HEK293 (cell line): ENCODE measurements at regions not wholly inside any gene's neighbourhood (a gene's known extent, or its start where the extent isn't known, plus 50 kb on each side); places are given as distances from the start of the nearest gene placed in this dataset.

ENCODE experiments used
- CTCF ChIA-PET: fragments of 350-600 bp; formaldehyde crosslinking; extraction: SDS; loops from one replicate; lab custom pipeline; 2021; ENCODE audit warnings: antibody characterized with exemption; lab: Yijun Ruan, JAX
- POLR2A ChIA-PET: fragments of 300-600 bp; formaldehyde crosslinking; extraction: SDS; loops from one replicate; lab custom pipeline; 2020; ENCODE audit warnings: antibody characterized with exemption, inconsistent platforms; lab: Yijun Ruan, JAX
- H3K27ac ChIP-seq: fragments of 200-500 bp; sonication (Bioruptor generic); 2 replicates; pipeline ENCODE4 v1.5.1; 2014; ENCODE audit warnings: low read depth, low read length, control low read depth, inconsistent platforms; ENCODE audit errors: extremely low read depth
- H3K36me3 ChIP-seq, 2 experiments: fragments of 200-500 bp in 1 of 2; sonication (Bioruptor generic) in 1 of 2; 1 replicate in 1 of 2; 2 replicates in 1 of 2; pipeline ENCODE4 v1.5.1; 2014 to 2017; ENCODE audit warnings: inconsistent platforms in 2 of 2, low read length in 2 of 2; ENCODE audit not compliant: control insufficient read depth in 2 of 2, insufficient read depth in 1 of 2
- H3K4me1 ChIP-seq: fragments of 200-500 bp; sonication (Bioruptor generic); 2 replicates; pipeline ENCODE4 v1.5.1; 2014; ENCODE audit warnings: mild to moderate bottlenecking, low read length, inconsistent platforms; ENCODE audit not compliant: control insufficient read depth, insufficient read depth
- H3K4me3 ChIP-seq: 2 replicates; pipeline ENCODE4 v1.5.1; 2011; ENCODE audit warnings: low read depth, mild to moderate bottlenecking, control low read depth, low read length, moderate library complexity
- H3K9me3 ChIP-seq: fragments of 200-500 bp; sonication (Bioruptor generic); 2 replicates; pipeline ENCODE4 v1.5.1; 2014; ENCODE audit warnings: low read depth, low read length, inconsistent platforms; ENCODE audit not compliant: control insufficient read depth, insufficient read depth
- ELK4 ChIP-seq: IDR thresholded peaks from 2 replicates; pipeline ENCODE4 v1.6.1; 2011; ENCODE audit warnings: mild to moderate bottlenecking, low read depth, low read length, borderline replicate concordance
- GFI1B ChIP-seq: fragments of 450-650 bp; formaldehyde crosslinking; IDR thresholded peaks from 2 replicates; pipeline ENCODE4 v1.5.1; 2016; ENCODE audit warnings: missing biosample characterization, missing genetic modification characterization
- HOXA7 ChIP-seq: sonication (generic); formaldehyde crosslinking; IDR thresholded peaks from 2 replicates; pipeline ENCODE4 v1.8.1; 2022; ENCODE audit warnings: missing genetic modification reagents, borderline replicate concordance
- KLF8 ChIP-seq: fragments of 450-650 bp; formaldehyde crosslinking; IDR thresholded peaks from 2 replicates; pipeline ENCODE4 v1.5.1; 2016; ENCODE audit warnings: missing biosample characterization, missing genetic modification characterization
- PBX3 ChIP-seq: sonication (generic); formaldehyde crosslinking; IDR thresholded peaks from 2 replicates; pipeline ENCODE4 v1.8.1; 2022; ENCODE audit warnings: mild to moderate bottlenecking, moderate library complexity, missing genetic modification reagents
- ZNF175 ChIP-seq: fragments of 450-650 bp; formaldehyde crosslinking; IDR thresholded peaks from 2 replicates; pipeline ENCODE4 v1.5.1; 2016; ENCODE audit warnings: missing biosample characterization, missing genetic modification characterization
- ZNF311 ChIP-seq: fragments of 450-650 bp; formaldehyde crosslinking; IDR thresholded peaks from 2 replicates; pipeline ENCODE4 v1.5.1; 2017; ENCODE audit warnings: missing biosample characterization, missing genetic modification characterization, borderline replicate concordance
- ZNF354C ChIP-seq: fragments of 450-650 bp; formaldehyde crosslinking; IDR thresholded peaks from 2 replicates; pipeline ENCODE4 v1.5.1; 2016; ENCODE audit warnings: missing biosample characterization, missing genetic modification characterization, low read depth, borderline replicate concordance
- ZNF433 ChIP-seq: fragments of 450-650 bp; formaldehyde crosslinking; IDR thresholded peaks from 2 replicates; pipeline ENCODE4 v1.5.1; 2016; ENCODE audit warnings: missing biosample characterization, missing genetic modification characterization, low read depth
- ZNF473 ChIP-seq: fragments of 450-650 bp; formaldehyde crosslinking; IDR thresholded peaks from 2 replicates; pipeline ENCODE4 v1.5.1; 2017; ENCODE audit warnings: missing biosample characterization, missing genetic modification characterization
- ZNF501 ChIP-seq: fragments of 450-650 bp; formaldehyde crosslinking; IDR thresholded peaks from 2 replicates; pipeline ENCODE4 v1.5.1; 2016; ENCODE audit warnings: missing biosample characterization, missing genetic modification characterization
- ZNF530 ChIP-seq: fragments of 450-650 bp; formaldehyde crosslinking; IDR thresholded peaks from 2 replicates; pipeline ENCODE4 v1.5.1; 2016; ENCODE audit warnings: low read depth, missing biosample characterization, missing genetic modification characterization
- ZNF555 ChIP-seq: fragments of 450-650 bp; formaldehyde crosslinking; conservative IDR thresholded peaks from 2 replicates; pipeline ENCODE4 v1.5.1; 2017; ENCODE audit warnings: missing biosample characterization, mild to moderate bottlenecking, missing genetic modification characterization, inconsistent platforms
- ZNF560 ChIP-seq: fragments of 450-650 bp; formaldehyde crosslinking; IDR thresholded peaks from 2 replicates; pipeline ENCODE4 v1.5.1; 2017; ENCODE audit warnings: missing biosample characterization, missing genetic modification characterization, borderline replicate concordance
- ZNF624 ChIP-seq: fragments of 450-650 bp; formaldehyde crosslinking; IDR thresholded peaks from 2 replicates; pipeline ENCODE4 v1.5.1; 2017; ENCODE audit warnings: missing biosample characterization, missing genetic modification characterization
- ZNF645 ChIP-seq: fragments of 450-650 bp; formaldehyde crosslinking; IDR thresholded peaks from 2 replicates; pipeline ENCODE4; 2016; ENCODE audit warnings: missing biosample characterization, missing genetic modification characterization
- ZSCAN30 ChIP-seq: fragments of 450-650 bp; IDR thresholded peaks from 2 replicates; pipeline ENCODE4 v1.5.1; 2018; ENCODE audit warnings: missing biosample characterization, mild to moderate bottlenecking, missing genetic modification characterization, moderate library complexity
- TF ChIP-seq, protein P1 (sequence below): fragments of 450-650 bp; IDR thresholded peaks from 2 replicates; pipeline ENCODE4 v1.5.1; 2018; ENCODE audit warnings: missing biosample characterization, missing genetic modification characterization
- TF ChIP-seq, protein P2 (sequence below): fragments of 450-650 bp; formaldehyde crosslinking; IDR thresholded peaks from 2 replicates; pipeline ENCODE4 v1.5.1; 2016; ENCODE audit warnings: missing biosample characterization, missing genetic modification characterization
- TF ChIP-seq, protein P3 (sequence below): fragments of 450-650 bp; formaldehyde crosslinking; IDR thresholded peaks from 2 replicates; pipeline ENCODE4 v1.5.1; 2017; ENCODE audit warnings: missing biosample characterization, mild to moderate bottlenecking, missing genetic modification characterization, moderate library complexity

- Histone ChIP-seq H3K9me3 (no peaks in the 10 kb centered on the region), H3K4me1 (no peaks in the 10 kb centered on the region), H3K27ac (no peak overlapping the region), H3K36me3 (no peaks in the 10 kb centered on the region), H3K4me3 (no peak overlapping the region)
- TF ChIP-seq ZNF175 (tag by site-specific recombination) = no peak
- no peak for TF ChIP-seq ZNF645 (tag by site-specific recombination)
- TF ChIP-seq ZNF473 (tag by site-specific recombination) = no peak
- no peak for TF ChIP-seq ZSCAN30 (tag by site-specific recombination)
- no peak for TF ChIP-seq ZNF433 (tag by site-specific recombination)
- TF ChIP-seq KLF8 = no peak
- TF ChIP-seq, protein P1, sequence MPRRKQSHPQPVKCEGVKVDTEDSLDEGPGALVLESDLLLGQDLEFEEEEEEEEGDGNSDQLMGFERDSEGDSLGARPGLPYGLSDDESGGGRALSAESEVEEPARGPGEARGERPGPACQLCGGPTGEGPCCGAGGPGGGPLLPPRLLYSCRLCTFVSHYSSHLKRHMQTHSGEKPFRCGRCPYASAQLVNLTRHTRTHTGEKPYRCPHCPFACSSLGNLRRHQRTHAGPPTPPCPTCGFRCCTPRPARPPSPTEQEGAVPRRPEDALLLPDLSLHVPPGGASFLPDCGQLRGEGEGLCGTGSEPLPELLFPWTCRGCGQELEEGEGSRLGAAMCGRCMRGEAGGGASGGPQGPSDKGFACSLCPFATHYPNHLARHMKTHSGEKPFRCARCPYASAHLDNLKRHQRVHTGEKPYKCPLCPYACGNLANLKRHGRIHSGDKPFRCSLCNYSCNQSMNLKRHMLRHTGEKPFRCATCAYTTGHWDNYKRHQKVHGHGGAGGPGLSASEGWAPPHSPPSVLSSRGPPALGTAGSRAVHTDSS (tag by site-specific recombination) = no peak
- TF ChIP-seq ELK4 = no peak
- ChIA-PET POLR2A (no interaction called here), CTCF (no interaction called here)
Observed at GRCh38 chr15:39238443-39238842, 342.4 kb upstream of the THBS1 start.

GRCh38 chr15:39239562-39239961 is 341.3 kb upstream of the THBS1 start:
- no peak overlapping the region for H3K4me3 ChIP-seq
- no peak overlapping the region for H3K27ac ChIP-seq
- CTCF ChIA-PET = no interaction called here
- H3K36me3 ChIP-seq = no peaks in the 10 kb centered on the region
- TF ChIP-seq ZNF555 (tag by site-specific recombination) (no peak), GFI1B (tag by site-specific recombination) (no peak)
- no peaks in the 10 kb centered on the region for H3K4me1 ChIP-seq
- POLR2A ChIA-PET = no interaction called here
- no peaks in the 10 kb centered on the region for H3K9me3 ChIP-seq

DNA sequence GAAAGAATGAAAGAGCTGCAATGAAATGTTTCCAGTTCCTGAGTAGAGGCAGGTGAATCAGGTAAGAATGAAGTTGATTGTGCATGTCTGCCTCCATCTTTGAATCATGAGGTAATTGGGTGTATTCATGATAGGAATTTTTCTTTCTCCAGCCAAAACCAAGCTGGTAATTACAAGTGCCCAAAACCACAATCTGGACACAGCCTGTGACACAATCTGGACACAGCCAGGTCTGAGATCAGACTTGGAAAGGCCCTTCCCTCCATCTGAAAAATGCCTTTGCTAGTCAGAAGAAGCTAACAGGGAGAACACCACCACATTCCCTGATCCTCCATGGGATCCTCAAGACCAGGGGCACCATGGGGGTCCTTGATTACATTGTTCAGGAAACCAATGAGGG is 338.5 kb upstream of the THBS1 start:
- Histone ChIP-seq H3K4me3 (no peak overlapping the region), H3K9me3 (no peaks in the 10 kb centered on the region)
- CTCF ChIA-PET = interaction anchor here (0.6 to 0.7 kb wide), 3 partner anchors 53 to 120 kb away, joined by 3 to 4 read pairs (median 3); no protein-coding TSS in a partner anchor
- no peak for TF ChIP-seq ZNF354C
- TF ChIP-seq ZNF560 (tag by site-specific recombination) = no peak
- no peak for TF ChIP-seq ZNF624 (tag by site-specific recombination)
- TF ChIP-seq, protein P2, sequence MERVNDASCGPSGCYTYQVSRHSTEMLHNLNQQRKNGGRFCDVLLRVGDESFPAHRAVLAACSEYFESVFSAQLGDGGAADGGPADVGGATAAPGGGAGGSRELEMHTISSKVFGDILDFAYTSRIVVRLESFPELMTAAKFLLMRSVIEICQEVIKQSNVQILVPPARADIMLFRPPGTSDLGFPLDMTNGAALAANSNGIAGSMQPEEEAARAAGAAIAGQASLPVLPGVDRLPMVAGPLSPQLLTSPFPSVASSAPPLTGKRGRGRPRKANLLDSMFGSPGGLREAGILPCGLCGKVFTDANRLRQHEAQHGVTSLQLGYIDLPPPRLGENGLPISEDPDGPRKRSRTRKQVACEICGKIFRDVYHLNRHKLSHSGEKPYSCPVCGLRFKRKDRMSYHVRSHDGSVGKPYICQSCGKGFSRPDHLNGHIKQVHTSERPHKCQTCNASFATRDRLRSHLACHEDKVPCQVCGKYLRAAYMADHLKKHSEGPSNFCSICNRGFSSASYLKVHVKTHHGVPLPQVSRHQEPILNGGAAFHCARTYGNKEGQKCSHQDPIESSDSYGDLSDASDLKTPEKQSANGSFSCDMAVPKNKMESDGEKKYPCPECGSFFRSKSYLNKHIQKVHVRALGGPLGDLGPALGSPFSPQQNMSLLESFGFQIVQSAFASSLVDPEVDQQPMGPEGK (tag by site-specific recombination) = no peak
- TF ChIP-seq GFI1B (tag by site-specific recombination) = no peak
- TF ChIP-seq PBX3 (CRISPR knock-in tag) = no peak
- no peak for TF ChIP-seq HOXA7 (CRISPR knock-in tag)
- no peak for TF ChIP-seq ZNF530 (tag by site-specific recombination)
- TF ChIP-seq, protein P3, sequence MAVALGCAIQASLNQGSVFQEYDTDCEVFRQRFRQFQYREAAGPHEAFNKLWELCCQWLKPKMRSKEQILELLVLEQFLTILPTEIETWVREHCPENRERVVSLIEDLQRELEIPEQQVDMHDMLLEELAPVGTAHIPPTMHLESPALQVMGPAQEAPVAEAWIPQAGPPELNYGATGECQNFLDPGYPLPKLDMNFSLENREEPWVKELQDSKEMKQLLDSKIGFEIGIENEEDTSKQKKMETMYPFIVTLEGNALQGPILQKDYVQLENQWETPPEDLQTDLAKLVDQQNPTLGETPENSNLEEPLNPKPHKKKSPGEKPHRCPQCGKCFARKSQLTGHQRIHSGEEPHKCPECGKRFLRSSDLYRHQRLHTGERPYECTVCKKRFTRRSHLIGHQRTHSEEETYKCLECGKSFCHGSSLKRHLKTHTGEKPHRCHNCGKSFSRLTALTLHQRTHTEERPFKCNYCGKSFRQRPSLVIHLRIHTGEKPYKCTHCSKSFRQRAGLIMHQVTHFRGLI (tag by site-specific recombination) = no peak
- TF ChIP-seq ZNF311 (tag by site-specific recombination) = no peak
- no peak for TF ChIP-seq ZNF501 (tag by site-specific recombination)
- TF ChIP-seq, all 188 proteins: peak for 0
- Histone ChIP-seq H3K27ac (no peak overlapping the region), H3K36me3 (no peaks in the 10 kb centered on the region), H3K4me1 (no peaks in the 10 kb centered on the region)
- POLR2A ChIA-PET = no interaction called here
